ENCODE measurements at regions not wholly inside any gene's neighbourhood (a gene's known extent, or its start where the extent isn't known, plus 50 kb on each side); places are given as distances from the start of the nearest gene placed in this dataset.

DNA sequence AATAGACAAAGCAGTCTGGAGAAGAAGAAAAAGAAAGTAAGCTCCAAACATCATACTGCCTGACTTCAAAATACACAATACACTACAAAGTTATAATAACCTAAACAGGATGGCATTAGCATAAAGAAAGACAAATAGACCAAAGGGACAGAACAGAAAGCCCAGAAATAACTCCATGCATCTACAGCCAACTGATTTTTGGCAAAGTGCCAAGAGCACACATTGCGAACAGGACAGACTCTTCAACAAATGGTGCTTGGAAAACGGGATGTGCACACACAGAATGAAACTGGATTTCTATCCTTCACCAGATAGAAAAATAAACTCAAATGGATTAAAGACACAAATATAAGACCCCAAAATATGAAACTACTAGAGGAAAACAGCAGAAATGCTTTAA lies 66.6 kb upstream of the SPATA31E1 start:
- FAIRE-seq (no peak), DNase-seq (ENCODE audit: extremely low spot score, insufficient read length, low read depth) (no peak)

GRCh38 chr9:87818308-87818707 lies 64.4 kb upstream of the SPATA31E1 start:
- FAIRE-seq, result no peak
- DNase-seq (ENCODE audit: extremely low spot score, insufficient read length, low read depth), result no peak

GRCh38 chr9:87824216-87824875 lies 58.3 kb upstream of the SPATA31E1 start:
- FAIRE-seq, result no peak
- no peak for DNase-seq (ENCODE audit: extremely low spot score, insufficient read length, low read depth)

- no peak for FAIRE-seq
- no peak for DNase-seq (ENCODE audit: extremely low spot score, insufficient read length, low read depth)
Measured at GRCh38 chr9:87824886-87825285, 57.8 kb upstream of the SPATA31E1 start.

- no peak for FAIRE-seq
- DNase-seq (ENCODE audit: extremely low spot score, insufficient read length, low read depth), result no peak
Measured at GRCh38 chr9:87826331-87826730, 56.3 kb upstream of the SPATA31E1 start.

GRCh38 chr9:87827341-87827740 lies 55.3 kb upstream of the SPATA31E1 start:
- DNase-seq (ENCODE audit: extremely low spot score, insufficient read length, low read depth) (no peak), FAIRE-seq (no peak)

GRCh38 chr9:87829756-87830155 lies 52.9 kb upstream of the SPATA31E1 start:
- FAIRE-seq (no peak), DNase-seq (ENCODE audit: extremely low spot score, insufficient read length, low read depth) (no peak)

GRCh38 chr9:87830446-87830845 lies 52.2 kb upstream of the SPATA31E1 start:
- no peak for DNase-seq (ENCODE audit: extremely low spot score, insufficient read length, low read depth)
- FAIRE-seq, result no peak

- FAIRE-seq (no peak), DNase-seq (ENCODE audit: extremely low spot score, insufficient read length, low read depth) (no peak)
Measured at GRCh38 chr9:87831159-87831558, 51.5 kb upstream of the SPATA31E1 start.
